PC-9 (cell line): ENCODE measurements at regions not wholly inside any gene's neighbourhood (a gene's known extent, or its start where the extent isn't known, plus 50 kb on each side); places are given as distances from the start of the nearest gene placed in this dataset.

ENCODE experiments used
- BruUV-seq: library from RNA; stranded (reverse); fragments of 400-500 nt; replicated peaks from 2 replicates; lab custom pipeline; 2021; lab: Mats Ljungman, UMichigan
- CTCF ChIA-PET: fragments of 300-600 bp; sonication (Branson Sonifier 250); formaldehyde crosslinking; loops from one replicate; lab custom pipeline; 2022; ENCODE audit warnings: antibody characterized with exemption; lab: Charles Lee
- POLR2A ChIA-PET: fragments of 300-600 bp; sonication (Branson Sonifier 250); formaldehyde crosslinking; loops from one replicate; lab custom pipeline; 2022; ENCODE audit warnings: antibody characterized with exemption; ENCODE audit not compliant: unreplicated experiment; lab: Charles Lee
- DNase-seq, 2 experiments: peaks; one replicate each; pipeline versions ENCODE4 v3.0.0 to v3.0.0-alpha.2; 2015 to 2022; ENCODE audit warnings: mixed read lengths in 1 of 2
- H2AFZ ChIP-seq: fragments of 200-600 bp; sonication (generic); 2 replicates; pipeline ENCODE4 v1.8.1; 2017; ENCODE audit warnings: antibody characterized with exemption
- H3F3A ChIP-seq: fragments of 200-600 bp; sonication (generic); 2 replicates; pipeline ENCODE4 v1.8.1; 2017; ENCODE audit warnings: antibody characterized with exemption, mild to moderate bottlenecking, low read depth; ENCODE audit not compliant: insufficient read depth
- H3K27ac ChIP-seq: fragments of 200-600 bp; sonication (generic); 2 replicates; pipeline ENCODE4 v1.6.1; 2016; ENCODE audit warnings: mixed run types
- H3K27me3 ChIP-seq: fragments of 200-600 bp; sonication (generic); 2 replicates; pipeline ENCODE4 v1.6.1; 2016; ENCODE audit warnings: low read depth, mixed run types; ENCODE audit not compliant: insufficient read depth
- H3K36me3 ChIP-seq: fragments of 200-600 bp; sonication (generic); 2 replicates; pipeline ENCODE4 v1.6.1; 2016; ENCODE audit warnings: low read depth, mixed run types
- H3K4me1 ChIP-seq: fragments of 200-600 bp; sonication (generic); replicated peaks from 2 replicates; pipeline ENCODE4 v1.6.1; 2016; ENCODE audit warnings: mixed run types; ENCODE audit not compliant: insufficient read depth
- H3K4me2 ChIP-seq: fragments of 200-600 bp; sonication (generic); 2 replicates; pipeline ENCODE4 v1.6.1; 2017; ENCODE audit warnings: mixed run types
- H3K4me3 ChIP-seq: fragments of 200-600 bp; sonication (generic); 2 replicates; pipeline ENCODE4 v1.6.1; 2016; ENCODE audit warnings: mixed run types
- H3K79me2 ChIP-seq: fragments of 200-600 bp; sonication (generic); 2 replicates; pipeline ENCODE4 v1.6.1; 2017; ENCODE audit warnings: low read depth, mixed run types
- H3K9me2 ChIP-seq: fragments of 200-600 bp; sonication (generic); 2 replicates; pipeline ENCODE4 v1.8.1; 2017; ENCODE audit warnings: mild to moderate bottlenecking; ENCODE audit not compliant: insufficient read depth
- H3K9me3 ChIP-seq: fragments of 200-600 bp; sonication (generic); 2 replicates; pipeline ENCODE4 v1.8.1; 2016; ENCODE audit warnings: low read depth; ENCODE audit not compliant: insufficient read depth
- H4K20me1 ChIP-seq: fragments of 200-600 bp; sonication (generic); 2 replicates; pipeline ENCODE4 v1.8.1; 2017; ENCODE audit not compliant: insufficient read depth
- CTCF ChIP-seq: fragments of 200-600 bp; sonication (generic); conservative IDR thresholded peaks from 2 replicates; pipeline ENCODE4 v1.6.1; 2017; ENCODE audit warnings: mixed run types, antibody characterized with exemption, mild to moderate bottlenecking, moderate library complexity
- EZH2 ChIP-seq: fragments of 200-600 bp; sonication (generic); IDR thresholded peaks from 2 replicates; pipeline ENCODE4 v1.8.0; 2017; ENCODE audit warnings: antibody characterized with exemption, low read depth
- intact Hi-C: fragments of 100-400 bp; cut with micrococcal nuclease; formaldehyde crosslinking; loops from one replicate; pipeline ENCODE4 v1.10.0; 2022; ENCODE audit not compliant: unreplicated experiment

- H3K9me3 ChIP-seq, result no peaks in the 10 kb centered on the region
- no TSS peak for BruUV-seq
- no peak overlapping the region for H3K4me3 ChIP-seq
- ChIA-PET POLR2A (no interaction called here), CTCF (no interaction called here)
- H4K20me1 ChIP-seq, result no peaks in the 10 kb centered on the region
- intact Hi-C loops, result no loop called here
- no peak overlapping the region for H3K27ac ChIP-seq
- no peaks in the 10 kb centered on the region for H3K79me2 ChIP-seq
- H3K36me3 ChIP-seq, result no peaks in the 10 kb centered on the region
- H3K4me1 ChIP-seq, result no peaks in the 10 kb centered on the region
- H3K4me2 ChIP-seq, result no peak overlapping the region
- H3K27me3 ChIP-seq, result peaks cover 13% of the 10 kb centered on the region; the same call in 1 of the 2 replicates
- no peak for DNase-seq
- H3F3A ChIP-seq, result no peaks in the 10 kb centered on the region
- no peaks in the 10 kb centered on the region for H3K9me2 ChIP-seq
- H2AFZ ChIP-seq, result no peak overlapping the region
- TF ChIP-seq EZH2 (no peak), CTCF (no peak)
These were observed 59.2 kb upstream of the KLF13 start for GRCh38 chr15:31267161-31268107.

DNA sequence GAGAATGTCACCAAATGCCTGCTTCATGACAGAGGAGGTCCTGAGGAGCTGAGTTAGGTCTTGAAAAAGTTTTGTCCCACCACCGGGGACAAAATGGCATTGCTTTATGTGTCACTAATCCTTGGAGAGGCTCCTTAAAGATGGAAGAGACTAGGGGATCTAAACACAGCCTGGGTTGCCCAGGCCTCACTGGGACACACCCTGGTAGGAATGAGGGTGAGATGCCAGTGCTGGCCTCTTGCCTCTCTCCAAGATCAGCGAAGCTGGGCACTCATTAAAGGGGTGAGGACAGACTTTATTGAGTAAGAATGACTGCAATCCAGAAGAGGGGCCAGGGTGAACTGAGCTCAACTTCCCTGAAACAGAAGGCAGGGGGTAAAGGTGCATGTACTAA, 58.5 kb upstream of the KLF13 start:
- Histone ChIP-seq H3F3A (no peaks in the 10 kb centered on the region), H2AFZ (no peak overlapping the region), H3K27ac (no peak overlapping the region), H3K27me3 (peaks cover 13% of the 10 kb centered on the region; the same call in 1 of the 2 replicates), H3K9me3 (no peaks in the 10 kb centered on the region), H3K4me2 (no peak overlapping the region), H3K4me3 (no peak overlapping the region), H4K20me1 (no peaks in the 10 kb centered on the region), H3K9me2 (no peaks in the 10 kb centered on the region), H3K36me3 (no peaks in the 10 kb centered on the region), H3K4me1 (no peaks in the 10 kb centered on the region), H3K79me2 (no peaks in the 10 kb centered on the region)
- TF ChIP-seq EZH2 (no peak), CTCF (no peak)
- no TSS peak for BruUV-seq
- POLR2A ChIA-PET, result no interaction called here
- DNase-seq, result no peak
- intact Hi-C loops, result no loop called here
- CTCF ChIA-PET, result no interaction called here

- Histone ChIP-seq H3K27ac (no peak overlapping the region), H3K4me1 (no peaks in the 10 kb centered on the region), H3K4me3 (no peak overlapping the region), H3K79me2 (no peaks in the 10 kb centered on the region), H3K27me3 (peaks cover 8% of the 10 kb centered on the region; the same call in 1 of the 2 replicates), H3K9me3 (no peaks in the 10 kb centered on the region), H4K20me1 (no peaks in the 10 kb centered on the region), H3K9me2 (no peaks in the 10 kb centered on the region), H3K4me2 (no peak overlapping the region), H3K36me3 (no peaks in the 10 kb centered on the region), H3F3A (no peaks in the 10 kb centered on the region), H2AFZ (no peak overlapping the region)
- CTCF ChIA-PET, result no interaction called here
- intact Hi-C loops, result no loop called here
- no peak for TF ChIP-seq EZH2
- TF ChIP-seq CTCF, result no peak
- POLR2A ChIA-PET, result no interaction called here
- DNase-seq, result no peak
- BruUV-seq, result no TSS peak
These were observed 57.5 kb upstream of the KLF13 start for GRCh38 chr15:31268911-31269784.
